SH-SY5Y (cell line): ENCODE measurements at regions not wholly inside any gene's neighbourhood (a gene's known extent, or its start where the extent isn't known, plus 50 kb on each side); places are given as distances from the start of the nearest gene placed in this dataset.

Source experiments
- GATA2 ChIP-seq: IDR thresholded peaks from 2 replicates; pipeline ENCODE4 v1.6.1; 2011; ENCODE audit warnings: mild to moderate bottlenecking, low read depth, low read length
- GATA3 ChIP-seq: IDR thresholded peaks from 2 replicates; pipeline ENCODE4 v1.6.1; 2011; ENCODE audit warnings: low read depth, mild to moderate bottlenecking, low read length, moderate library complexity

DNA sequence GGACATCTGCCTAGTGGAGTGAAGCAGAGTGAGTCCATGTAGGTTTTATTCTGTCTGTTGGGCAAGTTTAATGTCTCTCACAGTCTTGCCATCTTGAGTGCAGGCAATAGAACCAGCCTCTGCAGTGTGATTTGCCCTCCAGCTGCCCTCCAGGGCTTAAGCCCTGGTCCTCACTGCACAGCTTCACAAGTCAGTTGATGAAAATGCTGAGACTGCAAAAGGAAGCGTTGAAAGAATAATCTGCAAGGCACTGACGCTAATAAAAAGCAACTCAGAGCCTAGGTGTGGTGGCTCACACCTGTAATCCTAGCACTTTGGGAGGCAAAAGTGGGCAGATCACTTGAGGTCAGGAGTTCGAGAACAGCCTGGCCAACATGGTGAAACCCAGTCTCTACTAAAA is 54.1 kb upstream of the PHOX2B start:
- TF ChIP-seq GATA3 (no peak), GATA2 (no peak)
